Mammary epithelial cell (primary cell): ENCODE measurements at regions not wholly inside any gene's neighbourhood (a gene's known extent, or its start where the extent isn't known, plus 50 kb on each side); places are given as distances from the start of the nearest gene placed in this dataset.
"Not testable (repeated sequence)": the region's sequence is repeated elsewhere in the genome, so short reads cannot be mapped to it uniquely, and the experiment has no call there.

Experiments
- CTCF ChIP-seq, 2 donors: IDR thresholded peaks in 1 of 2; conservative IDR thresholded peaks in 1 of 2; 2 replicates each; pipeline ENCODE4 v1.5.1; 2011 to 2012; ENCODE audit warnings: inconsistent platforms in 2 of 2, low read length in 2 of 2, mild to moderate bottlenecking in 2 of 2, control low read depth in 1 of 2, low read depth in 1 of 2; ENCODE audit not compliant: insufficient read depth in 1 of 2; ENCODE audit errors: extremely low read depth in 1 of 2
- EZH2 ChIP-seq: IDR thresholded peaks from 2 replicates; pipeline ENCODE4 v1.6.1; 2012; ENCODE audit warnings: low read length, inconsistent platforms, borderline replicate concordance

- not testable (repeated sequence) for TF ChIP-seq CTCF (conservative IDR thresholded peaks at IDR 0.05 in 1 of 2, IDR thresholded peaks at IDR 0.05 in 1 of 2; ENCODE audit: extremely low read depth in 1 of 2, insufficient read depth in 1 of 2, low read depth in 1 of 2, low read length in 2 of 2); EZH2
These were observed 90.3 kb downstream of the DLEU7 start for GRCh38 chr13:50753221-50753620.
